ENCODE measurements at regions not wholly inside any gene's neighbourhood (a gene's known extent, or its start where the extent isn't known, plus 50 kb on each side); places are given as distances from the start of the nearest gene placed in this dataset.

DNA sequence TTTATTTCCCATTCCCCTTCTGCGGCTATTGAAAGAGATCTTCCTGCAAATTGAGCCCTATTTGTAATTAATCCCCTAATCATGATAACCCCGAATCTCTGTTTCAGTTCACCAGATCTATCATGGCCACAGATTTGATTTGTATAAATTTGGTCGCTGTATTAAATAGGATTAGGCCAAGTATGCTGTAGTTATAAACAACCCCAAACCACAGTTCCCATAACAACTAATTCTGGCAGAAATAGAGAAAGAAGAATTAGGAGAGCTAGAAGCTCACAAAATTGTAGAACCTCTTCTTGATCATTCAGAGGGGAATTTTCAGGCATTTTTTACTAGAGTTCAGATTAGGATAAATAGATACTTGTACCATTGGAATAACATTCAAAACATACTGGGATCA, 433.7 kb upstream of the TNP1 start:
- TF ChIP-seq, protein P1, sequence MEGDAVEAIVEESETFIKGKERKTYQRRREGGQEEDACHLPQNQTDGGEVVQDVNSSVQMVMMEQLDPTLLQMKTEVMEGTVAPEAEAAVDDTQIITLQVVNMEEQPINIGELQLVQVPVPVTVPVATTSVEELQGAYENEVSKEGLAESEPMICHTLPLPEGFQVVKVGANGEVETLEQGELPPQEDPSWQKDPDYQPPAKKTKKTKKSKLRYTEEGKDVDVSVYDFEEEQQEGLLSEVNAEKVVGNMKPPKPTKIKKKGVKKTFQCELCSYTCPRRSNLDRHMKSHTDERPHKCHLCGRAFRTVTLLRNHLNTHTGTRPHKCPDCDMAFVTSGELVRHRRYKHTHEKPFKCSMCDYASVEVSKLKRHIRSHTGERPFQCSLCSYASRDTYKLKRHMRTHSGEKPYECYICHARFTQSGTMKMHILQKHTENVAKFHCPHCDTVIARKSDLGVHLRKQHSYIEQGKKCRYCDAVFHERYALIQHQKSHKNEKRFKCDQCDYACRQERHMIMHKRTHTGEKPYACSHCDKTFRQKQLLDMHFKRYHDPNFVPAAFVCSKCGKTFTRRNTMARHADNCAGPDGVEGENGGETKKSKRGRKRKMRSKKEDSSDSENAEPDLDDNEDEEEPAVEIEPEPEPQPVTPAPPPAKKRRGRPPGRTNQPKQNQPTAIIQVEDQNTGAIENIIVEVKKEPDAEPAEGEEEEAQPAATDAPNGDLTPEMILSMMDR (IDR thresholded peaks at IDR 0.05; ENCODE audit: low read depth, low read length): no peak
- TF ChIP-seq MYC (IDR thresholded peaks at IDR 0.05; ENCODE audit: low read depth, low read length) (no peak), POLR2A (IDR thresholded peaks at IDR 0.05; ENCODE audit: extremely low read depth, insufficient read length) (no peak)
- TF ChIP-seq, protein P2, sequence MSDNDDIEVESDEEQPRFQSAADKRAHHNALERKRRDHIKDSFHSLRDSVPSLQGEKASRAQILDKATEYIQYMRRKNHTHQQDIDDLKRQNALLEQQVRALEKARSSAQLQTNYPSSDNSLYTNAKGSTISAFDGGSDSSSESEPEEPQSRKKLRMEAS (IDR thresholded peaks at IDR 0.05; ENCODE audit: low read depth, low read length): no peak

All from NB4 (cell line).